Transverse colon (tissue), 4 donors: ENCODE measurements at regions not wholly inside any gene's neighbourhood (a gene's known extent, or its start where the extent isn't known, plus 50 kb on each side); places are given as distances from the start of the nearest gene placed in this dataset.

Experiments
- DNase-seq: peaks from one replicate; pipeline ENCODE4 v3.0.0-alpha.2; 2019
- H3K27ac ChIP-seq, 4 donors: fragments of 200-600 bp; sonication (generic); 2 replicates each; pipeline ENCODE4 v1.5.1; 2016 to 2018; ENCODE audit warnings: inconsistent platforms in 4 of 4
- H3K27me3 ChIP-seq: fragments of 200-600 bp; sonication (generic); 2 replicates; pipeline ENCODE4 v1.5.1; 2017; ENCODE audit warnings: inconsistent platforms
- H3K36me3 ChIP-seq, 4 donors: fragments of 200-600 bp; sonication (generic); 2 replicates each; pipeline ENCODE4 v1.5.1; 2017 to 2019; ENCODE audit warnings: inconsistent platforms in 4 of 4
- H3K4me1 ChIP-seq, 4 donors: fragments of 200-600 bp; sonication (generic); 2 replicates each; pipeline ENCODE4 v1.5.1; 2017 to 2020; ENCODE audit warnings: inconsistent platforms in 4 of 4
- H3K4me3 ChIP-seq, 4 donors: fragments of 200-600 bp; sonication (generic); 1 replicate in 1 of 4; 2 replicates in 3 of 4; pipeline versions ENCODE4 v1.5.1 to v1.6.1; 2017 to 2019; ENCODE audit warnings: inconsistent platforms in 4 of 4
- H3K9me3 ChIP-seq, 2 donors: fragments of 200-600 bp; sonication (generic); 2 replicates each; pipeline ENCODE4 v1.5.1; 2017 to 2019; ENCODE audit warnings: inconsistent platforms in 2 of 2
- EP300 ChIP-seq: sonication (generic); formaldehyde crosslinking; IDR thresholded peaks from one replicate; pipeline ENCODE4 v1.6.1; 2017; ENCODE audit warnings: antibody characterized with exemption, low read depth
- POLR2A ChIP-seq: fragments of 450-650 bp; IDR thresholded peaks from one replicate; pipeline ENCODE4 v1.6.1; 2016; ENCODE audit warnings: antibody characterized with exemption, mild to moderate bottlenecking, moderate library complexity
- POLR2AphosphoS5 ChIP-seq, 3 donors: sonication (generic); formaldehyde crosslinking; IDR thresholded peaks; one replicate each; pipeline ENCODE4 v1.6.1; 2016; ENCODE audit warnings: antibody characterized with exemption in 3 of 3
- WGBS, 2 donors: methylation state at CpG; one replicate each; pipeline ENCODE4 v1.1.5; 2018; ENCODE audit warnings: low coverage in 1 of 2; 5-methylcytosine and 5-hydroxymethylcytosine counted together
- in situ Hi-C, 4 donors: fragments of 200-750 bp; cut with MboI; loops; one replicate each; pipeline versions ENCODE4 v1.15.0 to v1.15.1; 2017; ENCODE audit warnings: low sequenced_read_pairs in 3 of 4, low pct_ligation_motif_present in 1 of 4, low pct_unique_long_range_greater_than_20kb in 1 of 4
- intact Hi-C: fragments of 100-400 bp; cut with DNase I; formaldehyde crosslinking; loops from one replicate; pipeline ENCODE4 v1.15.1; 2023; ENCODE audit warnings: low total_unique reads
- TF ChIP-seq, protein P1 (sequence below), 5 experiments: fragments of 200-600 bp in 3 of 5; fragments of 450-650 bp in 2 of 5; sonication (generic) in 3 of 5; IDR thresholded peaks; 1 replicate in 2 of 5; 2 replicates in 3 of 5; pipeline ENCODE4 v1.5.1; 2016 to 2017; ENCODE audit warnings: antibody characterized with exemption in 5 of 5, inconsistent platforms in 3 of 5, mild to moderate bottlenecking in 2 of 5, moderate library complexity in 1 of 5

DNA sequence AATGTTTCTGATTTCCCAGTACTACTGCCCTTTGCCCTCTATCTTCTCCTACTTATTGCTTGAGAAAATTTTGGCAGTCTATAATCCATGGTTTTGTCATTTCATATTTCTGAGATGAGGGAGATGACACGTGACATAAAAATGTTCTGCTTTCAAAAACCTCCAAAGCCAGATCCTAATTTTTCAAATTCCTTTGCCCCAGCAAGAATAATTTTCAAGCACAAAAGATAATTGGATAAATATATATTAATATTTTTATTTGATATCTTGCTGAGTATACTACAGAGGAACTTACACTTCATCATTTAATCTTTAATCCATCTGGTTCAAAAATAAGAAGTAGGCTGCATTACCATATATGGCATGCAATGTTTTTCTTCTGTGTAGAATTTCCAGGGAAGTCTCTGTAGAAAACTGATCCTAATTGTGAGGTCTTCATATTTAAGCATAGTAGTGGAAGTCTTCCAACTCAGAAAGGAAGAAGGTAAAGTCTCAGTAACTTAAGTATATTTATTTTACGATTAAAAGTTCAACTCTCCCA, 1738.8 kb downstream of the EFNA5 start:
- TF ChIP-seq, protein P1, sequence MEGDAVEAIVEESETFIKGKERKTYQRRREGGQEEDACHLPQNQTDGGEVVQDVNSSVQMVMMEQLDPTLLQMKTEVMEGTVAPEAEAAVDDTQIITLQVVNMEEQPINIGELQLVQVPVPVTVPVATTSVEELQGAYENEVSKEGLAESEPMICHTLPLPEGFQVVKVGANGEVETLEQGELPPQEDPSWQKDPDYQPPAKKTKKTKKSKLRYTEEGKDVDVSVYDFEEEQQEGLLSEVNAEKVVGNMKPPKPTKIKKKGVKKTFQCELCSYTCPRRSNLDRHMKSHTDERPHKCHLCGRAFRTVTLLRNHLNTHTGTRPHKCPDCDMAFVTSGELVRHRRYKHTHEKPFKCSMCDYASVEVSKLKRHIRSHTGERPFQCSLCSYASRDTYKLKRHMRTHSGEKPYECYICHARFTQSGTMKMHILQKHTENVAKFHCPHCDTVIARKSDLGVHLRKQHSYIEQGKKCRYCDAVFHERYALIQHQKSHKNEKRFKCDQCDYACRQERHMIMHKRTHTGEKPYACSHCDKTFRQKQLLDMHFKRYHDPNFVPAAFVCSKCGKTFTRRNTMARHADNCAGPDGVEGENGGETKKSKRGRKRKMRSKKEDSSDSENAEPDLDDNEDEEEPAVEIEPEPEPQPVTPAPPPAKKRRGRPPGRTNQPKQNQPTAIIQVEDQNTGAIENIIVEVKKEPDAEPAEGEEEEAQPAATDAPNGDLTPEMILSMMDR (IDR thresholded peaks at IDR 0.05), result no peak
- no peak for TF ChIP-seq POLR2A
- TF ChIP-seq EP300, result no peak
- no peak for TF ChIP-seq POLR2AphosphoS5 (IDR thresholded peaks at IDR 0.05)
- 79 to 89% methylated on average over 2 of the region's 2 CpGs for WGBS, 2 donors
- Histone ChIP-seq H3K4me3 (no peak overlapping the region), H3K4me1 (no peaks in the 10 kb centered on the region), H3K9me3 (no peaks in the 10 kb centered on the region), H3K27me3 (no peaks in the 10 kb centered on the region), H3K27ac (no peak overlapping the region), H3K36me3 (no peaks in the 10 kb centered on the region)
- intact Hi-C loops (no loop called here), in situ Hi-C loops (no loop called here)
- DNase-seq, result no peak

DNA sequence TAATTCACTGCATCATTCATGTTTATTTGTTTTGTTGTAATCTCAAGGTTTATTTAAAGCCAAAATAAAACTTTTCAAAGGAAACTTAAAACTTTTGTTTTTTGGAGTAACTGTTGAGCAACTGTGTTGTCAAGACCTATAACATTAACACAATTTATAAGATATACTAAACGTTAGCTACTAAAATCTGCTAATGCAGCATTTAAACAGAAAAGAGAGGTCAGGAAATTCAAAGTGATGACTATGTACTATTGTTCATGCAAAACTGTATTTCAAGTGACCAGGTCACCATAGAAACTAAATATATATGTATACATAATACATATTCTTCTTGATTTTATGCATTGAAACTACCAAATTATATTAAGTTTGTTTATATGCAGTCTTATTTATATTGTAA, 1740.9 kb downstream of the EFNA5 start:
- DNase-seq, result no peak
- H3K27me3 ChIP-seq, result no peaks in the 10 kb centered on the region
- intact Hi-C loops (no loop called here), in situ Hi-C loops (no loop called here)
- no peak overlapping the region for H3K4me3 ChIP-seq
- H3K9me3 ChIP-seq, result no peaks in the 10 kb centered on the region
- H3K27ac ChIP-seq, result no peak overlapping the region
- TF ChIP-seq POLR2AphosphoS5 (IDR thresholded peaks at IDR 0.05) (no peak), POLR2A (no peak), EP300 (no peak)
- TF ChIP-seq, protein P1 (IDR thresholded peaks at IDR 0.05), result no peak
- no peaks in the 10 kb centered on the region for H3K36me3 ChIP-seq
- WGBS, 2 donors, result 65% methylated on average over 1 of the region's 1 CpG
- no peaks in the 10 kb centered on the region for H3K4me1 ChIP-seq

DNA sequence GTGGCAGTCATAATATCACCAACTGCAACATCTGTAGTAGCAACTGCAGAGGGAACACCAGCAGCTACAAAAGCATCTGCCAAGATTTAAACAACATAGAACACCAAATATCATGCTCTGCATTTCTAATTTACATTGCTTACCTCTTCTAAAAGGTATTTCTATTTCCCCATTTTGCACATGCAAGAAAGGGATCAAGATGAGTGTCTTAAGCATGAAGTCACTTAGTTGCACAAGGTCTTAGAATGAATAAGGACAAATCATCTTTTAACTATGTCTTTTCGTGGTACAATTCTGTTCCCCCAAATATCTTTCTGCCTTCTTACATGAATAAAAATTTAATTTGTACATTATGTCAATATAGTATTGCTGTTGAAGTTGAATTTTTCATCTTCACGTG, 1746.4 kb downstream of the EFNA5 start:
- H3K4me3 ChIP-seq, result no peak overlapping the region
- no peaks in the 10 kb centered on the region for H3K27me3 ChIP-seq
- H3K36me3 ChIP-seq, result no peaks in the 10 kb centered on the region
- intact Hi-C loops (no loop called here), in situ Hi-C loops (no loop called here)
- TF ChIP-seq, protein P1 (IDR thresholded peaks at IDR 0.05), result no peak
- no peak for TF ChIP-seq EP300
- TF ChIP-seq POLR2AphosphoS5 (IDR thresholded peaks at IDR 0.05), result no peak
- TF ChIP-seq POLR2A, result no peak
- WGBS, 2 donors, result 72 to 82% methylated on average over 2 of the region's 2 CpGs
- H3K27ac ChIP-seq, result no peak overlapping the region
- DNase-seq, result no peak
- H3K9me3 ChIP-seq, result no peaks in the 10 kb centered on the region
- H3K4me1 ChIP-seq, result no peaks in the 10 kb centered on the region

GRCh38 chr5:105922574-105922973, 1748.2 kb downstream of the EFNA5 start:
- in situ Hi-C loops, result no loop called here
- no peak for DNase-seq
- intact Hi-C loops, result no loop called here
- no peaks in the 10 kb centered on the region for H3K27me3 ChIP-seq
- no peak for TF ChIP-seq EP300
- TF ChIP-seq, protein P1 (IDR thresholded peaks at IDR 0.05), result no peak
- no peak for TF ChIP-seq POLR2AphosphoS5 (IDR thresholded peaks at IDR 0.05)
- TF ChIP-seq POLR2A, result no peak
- H3K9me3 ChIP-seq, result no peaks in the 10 kb centered on the region
- no peaks in the 10 kb centered on the region for H3K4me1 ChIP-seq
- no peak overlapping the region for H3K27ac ChIP-seq
- no peaks in the 10 kb centered on the region for H3K36me3 ChIP-seq
- 73 to 80% methylated on average over 1 of the region's 1 CpG for WGBS, 2 donors
- H3K4me3 ChIP-seq, result no peak overlapping the region
